ENCODE measurements at regions not wholly inside any gene's neighbourhood (a gene's known extent, or its start where the extent isn't known, plus 50 kb on each side); places are given as distances from the start of the nearest gene placed in this dataset.

- TF ChIP-seq SIN3A (IDR thresholded peaks at IDR 0.05; ENCODE audit: borderline replicate concordance, insufficient read depth, low read length) (no peak), TAF1 (IDR thresholded peaks at IDR 0.05; ENCODE audit: borderline replicate concordance, insufficient read depth, low read length) (no peak)
Observed at GRCh38 chr1:34657266-34657665, 97.6 kb upstream of the GJB5 start.

Data from PFSK-1 (cell line).